ENCODE measurements at regions not wholly inside any gene's neighbourhood (a gene's known extent, or its start where the extent isn't known, plus 50 kb on each side); places are given as distances from the start of the nearest gene placed in this dataset.

- DNase-seq (ENCODE audit: low spot score), result no peak
These were observed 911.7 kb upstream of the TMEM132C start for GRCh38 chr12:127355061-127355841.

- no peak for DNase-seq (ENCODE audit: low spot score)
These were observed 908.1 kb upstream of the TMEM132C start for GRCh38 chr12:127358888-127359287.

- DNase-seq (ENCODE audit: low spot score), result no peak
These were observed 906.4 kb upstream of the TMEM132C start for GRCh38 chr12:127360580-127360979.

- DNase-seq (ENCODE audit: low spot score), result no peak
These were observed 904.8 kb upstream of the TMEM132C start for GRCh38 chr12:127362121-127362520.

GRCh38 chr12:127363392-127363791, 903.6 kb upstream of the TMEM132C start:
- no peak for DNase-seq (ENCODE audit: low spot score)

- no peak for DNase-seq (ENCODE audit: low spot score)
These were observed 893.4 kb upstream of the TMEM132C start for GRCh38 chr12:127373559-127373958.

GRCh38 chr12:127374447-127374846, 892.5 kb upstream of the TMEM132C start:
- no peak for DNase-seq (ENCODE audit: low spot score)

GRCh38 chr12:127381043-127381668, 885.8 kb upstream of the TMEM132C start:
- no peak for DNase-seq (ENCODE audit: low spot score)

- no peak for DNase-seq (ENCODE audit: low spot score)
These were observed 885.3 kb upstream of the TMEM132C start for GRCh38 chr12:127381681-127382080.

- no peak for DNase-seq (ENCODE audit: low spot score)
These were observed 883.7 kb upstream of the TMEM132C start for GRCh38 chr12:127383281-127383680.

GRCh38 chr12:127386723-127387122, 880.2 kb upstream of the TMEM132C start:
- no peak for DNase-seq (ENCODE audit: low spot score)

GRCh38 chr12:127388985-127389384, 878.0 kb upstream of the TMEM132C start:
- no peak for DNase-seq (ENCODE audit: low spot score)

- no peak for DNase-seq (ENCODE audit: low spot score)
These were observed 877.0 kb upstream of the TMEM132C start for GRCh38 chr12:127389923-127390322.

GRCh38 chr12:127393465-127393864, 873.5 kb upstream of the TMEM132C start:
- no peak for DNase-seq (ENCODE audit: low spot score)

GRCh38 chr12:127393896-127394295, 873.1 kb upstream of the TMEM132C start:
- DNase-seq (ENCODE audit: low spot score), result no peak

- no peak for DNase-seq (ENCODE audit: low spot score)
These were observed 870.2 kb upstream of the TMEM132C start for GRCh38 chr12:127396734-127397133.

- no peak for DNase-seq (ENCODE audit: low spot score)
These were observed 868.8 kb upstream of the TMEM132C start for GRCh38 chr12:127398016-127398710.

GRCh38 chr12:127399451-127399850, 867.5 kb upstream of the TMEM132C start:
- DNase-seq (ENCODE audit: low spot score), result no peak

- no peak for DNase-seq (ENCODE audit: low spot score)
These were observed 866.7 kb upstream of the TMEM132C start for GRCh38 chr12:127400221-127400620.

GRCh38 chr12:127401005-127401404, 866.0 kb upstream of the TMEM132C start:
- no peak for DNase-seq (ENCODE audit: low spot score)

- no peak for DNase-seq (ENCODE audit: low spot score)
These were observed 865.4 kb upstream of the TMEM132C start for GRCh38 chr12:127401536-127401935.

- no peak for DNase-seq (ENCODE audit: low spot score)
These were observed 855.6 kb upstream of the TMEM132C start for GRCh38 chr12:127411166-127411915.
